Activated CD4-positive, alpha-beta T cell treated with anti-CD3 and anti-CD28 coated beads, Interleukin-2, amount 50 U/mL, for 24 hours (primary cell): ENCODE measurements at regions not wholly inside any gene's neighbourhood (a gene's known extent, or its start where the extent isn't known, plus 50 kb on each side); places are given as distances from the start of the nearest gene placed in this dataset.

Experiments used
- DNase-seq, 2 donors: peaks; one replicate each; pipeline ENCODE4 v3.0.0-alpha.2; 2020; ENCODE audit warnings: low read depth in 1 of 2, low spot score in 1 of 2

DNA sequence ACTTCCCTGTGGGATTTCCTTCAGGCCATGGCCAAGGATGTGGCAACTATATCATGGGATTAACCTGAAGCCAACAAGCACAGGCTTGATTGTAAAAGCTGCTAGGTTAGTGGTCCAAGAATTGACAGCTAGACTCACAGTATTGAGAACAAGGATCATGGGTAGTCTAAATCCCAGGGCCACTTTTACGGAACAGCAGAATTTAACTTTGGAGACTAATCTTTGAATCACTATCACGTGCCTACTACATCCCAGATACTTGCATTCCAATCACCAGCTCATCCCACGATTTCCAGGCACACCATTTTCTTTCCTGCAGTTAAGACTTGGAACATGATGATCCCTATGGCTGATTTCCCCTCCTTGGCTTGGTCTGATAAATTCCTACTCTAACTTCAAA, 65.6 kb upstream of the ADO start:
- no peak for DNase-seq

- DNase-seq = no peak
Measured at GRCh38 chr10:62740885-62741745, 63.4 kb upstream of the ADO start.

GRCh38 chr10:62741996-62742395, 62.5 kb upstream of the ADO start:
- no peak for DNase-seq

- DNase-seq = no peak
Measured at GRCh38 chr10:62742536-62743061, 61.9 kb upstream of the ADO start.

GRCh38 chr10:62744136-62744535, 60.4 kb upstream of the ADO start:
- DNase-seq = no peak

DNA sequence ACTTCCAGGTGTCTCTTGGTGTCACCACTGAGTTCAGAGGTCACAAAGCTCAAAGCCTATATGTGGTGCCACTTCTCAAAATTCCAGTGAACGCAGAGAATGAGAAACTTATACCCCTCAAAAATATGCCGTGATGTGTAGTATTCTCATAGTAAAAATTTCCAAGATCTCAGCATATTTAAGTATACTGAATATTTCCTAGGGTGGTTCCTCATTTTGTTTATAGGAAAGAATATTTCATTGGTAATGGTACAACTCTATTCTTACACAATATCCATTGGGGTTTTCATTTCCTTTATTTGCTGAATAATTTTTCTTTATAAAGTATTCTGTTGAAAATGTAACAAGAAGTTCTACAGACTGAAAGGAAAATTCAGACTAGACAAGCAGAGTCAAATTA, 58.9 kb upstream of the ADO start:
- DNase-seq = no peak

- no peak for DNase-seq
Measured at GRCh38 chr10:62746951-62747729, 57.4 kb upstream of the ADO start.

- no peak for DNase-seq
Measured at GRCh38 chr10:62748386-62748785, 56.1 kb upstream of the ADO start.

DNA sequence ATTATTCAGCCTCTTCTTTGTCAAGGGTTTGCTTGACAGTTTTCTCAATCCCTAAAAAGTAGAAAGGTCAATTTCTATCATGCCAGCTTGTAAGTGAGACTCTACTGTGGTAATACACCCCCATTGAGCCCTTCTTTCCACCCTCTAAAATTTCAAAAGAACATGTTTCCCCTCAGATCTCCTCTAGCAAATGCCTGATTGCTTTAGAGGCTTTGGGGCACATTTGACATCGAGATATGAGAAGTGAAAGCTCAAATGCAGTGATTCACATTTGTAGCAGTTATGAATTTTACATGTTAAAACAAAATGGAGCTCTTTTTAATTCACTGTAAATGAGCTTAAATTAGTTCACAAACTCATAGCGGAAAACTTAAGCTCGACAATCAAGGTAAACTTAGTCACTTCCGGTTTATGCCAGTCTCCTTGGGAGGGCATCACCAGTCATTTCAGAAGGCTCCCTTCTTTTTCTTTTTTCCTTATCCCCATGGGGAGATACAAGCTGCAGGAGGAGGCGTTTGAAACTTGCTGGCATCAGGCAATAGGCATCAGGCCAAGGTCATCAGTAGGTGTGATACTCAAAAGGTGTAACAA, 55.3 kb upstream of the ADO start:
- DNase-seq = no peak
